HEK293 (cell line): ENCODE measurements at regions not wholly inside any gene's neighbourhood (a gene's known extent, or its start where the extent isn't known, plus 50 kb on each side); places are given as distances from the start of the nearest gene placed in this dataset.

Experiments
- ZNF274 ChIP-seq, 2 experiments: fragments of 200-500 bp in 1 of 2; fragments of 450-650 bp in 1 of 2; sonication (Bioruptor generic) in 1 of 2; formaldehyde crosslinking in 1 of 2; IDR thresholded peaks; 2 replicates each; pipeline versions ENCODE4 v1.5.1 to v1.6.1; 2014 to 2016; ENCODE audit warnings: borderline replicate concordance in 1 of 2, inconsistent platforms in 1 of 2, low read length in 1 of 2, missing biosample characterization in 1 of 2, missing genetic modification characterization in 1 of 2
- ZSCAN23 ChIP-seq: fragments of 450-650 bp; formaldehyde crosslinking; IDR thresholded peaks from 2 replicates; pipeline ENCODE4 v1.5.1; 2016; ENCODE audit warnings: missing biosample characterization, missing genetic modification characterization
- TF ChIP-seq, protein P1 (sequence below): fragments of 450-650 bp; formaldehyde crosslinking; IDR thresholded peaks from 2 replicates; pipeline ENCODE4 v1.5.1; 2016; ENCODE audit warnings: missing biosample characterization, missing genetic modification characterization

- TF ChIP-seq ZSCAN23 (tag by site-specific recombination) (no peak), ZNF274 (IDR thresholded peaks at IDR 0.05; ENCODE audit: low read length) (no peak), ZNF274 (tag by site-specific recombination; IDR thresholded peaks at IDR 0.05; ENCODE audit: borderline replicate concordance) (no peak)
- TF ChIP-seq, protein P1, sequence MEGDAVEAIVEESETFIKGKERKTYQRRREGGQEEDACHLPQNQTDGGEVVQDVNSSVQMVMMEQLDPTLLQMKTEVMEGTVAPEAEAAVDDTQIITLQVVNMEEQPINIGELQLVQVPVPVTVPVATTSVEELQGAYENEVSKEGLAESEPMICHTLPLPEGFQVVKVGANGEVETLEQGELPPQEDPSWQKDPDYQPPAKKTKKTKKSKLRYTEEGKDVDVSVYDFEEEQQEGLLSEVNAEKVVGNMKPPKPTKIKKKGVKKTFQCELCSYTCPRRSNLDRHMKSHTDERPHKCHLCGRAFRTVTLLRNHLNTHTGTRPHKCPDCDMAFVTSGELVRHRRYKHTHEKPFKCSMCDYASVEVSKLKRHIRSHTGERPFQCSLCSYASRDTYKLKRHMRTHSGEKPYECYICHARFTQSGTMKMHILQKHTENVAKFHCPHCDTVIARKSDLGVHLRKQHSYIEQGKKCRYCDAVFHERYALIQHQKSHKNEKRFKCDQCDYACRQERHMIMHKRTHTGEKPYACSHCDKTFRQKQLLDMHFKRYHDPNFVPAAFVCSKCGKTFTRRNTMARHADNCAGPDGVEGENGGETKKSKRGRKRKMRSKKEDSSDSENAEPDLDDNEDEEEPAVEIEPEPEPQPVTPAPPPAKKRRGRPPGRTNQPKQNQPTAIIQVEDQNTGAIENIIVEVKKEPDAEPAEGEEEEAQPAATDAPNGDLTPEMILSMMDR (tag by site-specific recombination) = no peak
Measured at GRCh38 chr5:79858410-79858723, 132.7 kb downstream of the MTX3 start.
